ENCODE measurements at regions not wholly inside any gene's neighbourhood (a gene's known extent, or its start where the extent isn't known, plus 50 kb on each side); places are given as distances from the start of the nearest gene placed in this dataset.

- no peak for TF ChIP-seq CTCF (IDR thresholded peaks at IDR 0.05; ENCODE audit: low read length)
- no peak for TF ChIP-seq EZH2 (IDR thresholded peaks at IDR 0.05; ENCODE audit: borderline replicate concordance, low read length)
Observed at GRCh38 chr2:80715433-80715832, 410.9 kb upstream of the LRRTM1 start.
